ENCODE measurements at regions not wholly inside any gene's neighbourhood (a gene's known extent, or its start where the extent isn't known, plus 50 kb on each side); places are given as distances from the start of the nearest gene placed in this dataset.

- no peak for DNase-seq
Observed at GRCh38 chr1:29502911-29503840, 266.9 kb downstream of the PTPRU start.

GRCh38 chr1:29502225-29502910 is 266.0 kb downstream of the PTPRU start:
- no peak for DNase-seq

GRCh38 chr1:29501227-29501976 is 265.1 kb downstream of the PTPRU start:
- DNase-seq = no peak

GRCh38 chr1:29500651-29501050 is 264.3 kb downstream of the PTPRU start:
- DNase-seq = no peak

- no peak for DNase-seq
Observed at GRCh38 chr1:29500041-29500440, 263.7 kb downstream of the PTPRU start.

GRCh38 chr1:29499104-29499650 is 262.9 kb downstream of the PTPRU start:
- no peak for DNase-seq

GRCh38 chr1:29498126-29499103 is 262.1 kb downstream of the PTPRU start:
- DNase-seq = no peak

GRCh38 chr1:29497395-29498125 is 261.2 kb downstream of the PTPRU start:
- no peak for DNase-seq

- no peak for DNase-seq
Observed at GRCh38 chr1:29496701-29497100, 260.4 kb downstream of the PTPRU start.

GRCh38 chr1:29490204-29490934 is 254.0 kb downstream of the PTPRU start:
- no peak for DNase-seq

- no peak for DNase-seq
Observed at GRCh38 chr1:29489471-29489870, 253.1 kb downstream of the PTPRU start.

- DNase-seq = no peak
Observed at GRCh38 chr1:29488794-29489311, 252.5 kb downstream of the PTPRU start.

- DNase-seq = no peak
Observed at GRCh38 chr1:29488086-29488793, 251.9 kb downstream of the PTPRU start.

- no peak for DNase-seq
Observed at GRCh38 chr1:29487291-29487690, 251.0 kb downstream of the PTPRU start.

- no peak for DNase-seq
Observed at GRCh38 chr1:29485096-29485925, 249.0 kb downstream of the PTPRU start.

- no peak for DNase-seq
Observed at GRCh38 chr1:29482991-29483390, 246.7 kb downstream of the PTPRU start.

- DNase-seq = no peak
Observed at GRCh38 chr1:29482064-29482463, 245.7 kb downstream of the PTPRU start.

- DNase-seq = no peak
Observed at GRCh38 chr1:29481031-29481430, 244.7 kb downstream of the PTPRU start.

- no peak for DNase-seq
Observed at GRCh38 chr1:29478879-29479278, 242.6 kb downstream of the PTPRU start.

Measured in CD4-positive, alpha-beta T cell treated with Interleukin-12 subunit alpha and Interleukin-12 subunit beta, for 1 hour (primary cell).